Stimulated activated naive CD8-positive, alpha-beta T cell treated with anti-CD3 and anti-CD28 coated beads, Interleukin-15, amount 100 ng/mL, for 72 hours (primary cell): ENCODE measurements at regions not wholly inside any gene's neighbourhood (a gene's known extent, or its start where the extent isn't known, plus 50 kb on each side); places are given as distances from the start of the nearest gene placed in this dataset.
"Not testable (repeated sequence)": the region's sequence is repeated elsewhere in the genome, so short reads cannot be mapped to it uniquely, and the experiment has no call there.

ENCODE experiments used
- ATAC-seq: fragments of 150-1000 bp; cut with Tn5 transposase; 2 replicates; pipeline ENCODE4 v1.10.0; 2021; ENCODE audit warnings: mild to moderate bottlenecking, moderate library complexity
- DNase-seq, 2 donors: peaks; one replicate each; pipeline ENCODE4 v3.0.0; 2021 to 2022
- H3K27ac Mint-ChIP-seq, 2 donors: one replicate each; pipeline ENCODE4 v1.8.0; 2022; ENCODE audit warnings: mild to moderate bottlenecking in 2 of 2, mixed read lengths in 2 of 2, moderate library complexity in 2 of 2
- H3K27me3 Mint-ChIP-seq: one replicate; pipeline ENCODE4 v1.8.0; 2022; ENCODE audit warnings: mixed read lengths
- H3K4me1 Mint-ChIP-seq: one replicate; pipeline ENCODE4 v1.8.0; 2022; ENCODE audit warnings: mild to moderate bottlenecking, mixed read lengths
- H3K4me3 Mint-ChIP-seq, 2 donors: one replicate each; pipeline ENCODE4 v1.8.0; 2022; ENCODE audit warnings: mild to moderate bottlenecking in 2 of 2, mixed read lengths in 2 of 2, moderate library complexity in 1 of 2
- H3K9me3 Mint-ChIP-seq, 2 donors: one replicate each; pipeline ENCODE4 v1.8.0; 2022; ENCODE audit warnings: mixed read lengths in 2 of 2

DNA sequence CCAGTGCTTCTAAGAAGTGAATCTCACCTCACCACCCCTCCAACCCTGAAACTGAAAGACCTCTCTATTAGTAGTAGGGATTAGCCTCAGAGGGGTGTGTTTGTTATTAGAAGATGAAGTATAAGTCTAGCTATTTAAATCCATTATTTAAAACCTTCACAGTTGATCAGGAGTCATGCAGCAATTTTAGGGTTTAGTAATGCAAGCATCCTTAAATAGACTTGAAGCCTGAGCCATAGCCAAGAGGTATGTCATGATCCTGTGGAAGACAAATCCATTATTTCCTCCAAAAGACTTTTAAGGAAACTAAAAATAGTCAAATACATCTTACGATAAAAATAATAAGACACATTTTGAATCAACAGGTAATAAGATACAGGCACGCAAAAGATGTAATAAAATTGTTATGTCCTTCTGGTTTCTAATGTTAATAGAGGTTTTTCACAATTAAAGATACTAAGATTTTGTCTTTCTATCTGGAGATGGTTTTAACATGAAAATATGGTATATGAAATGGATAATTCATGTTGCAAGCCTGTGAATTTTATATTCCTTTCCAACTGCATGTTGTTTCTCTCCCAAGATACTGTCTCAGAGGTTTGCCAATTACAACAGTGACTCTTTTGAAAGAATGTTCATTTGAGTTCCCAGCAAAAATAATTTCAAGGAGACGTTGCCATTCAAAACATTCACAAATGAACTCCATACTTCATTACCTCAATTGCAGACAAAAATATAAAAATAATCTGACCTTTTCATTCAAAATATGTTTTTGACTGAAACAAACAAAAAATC lies 68.0 kb downstream of the LUZP4 start:
- Mint-ChIP-seq H3K9me3 (no peaks in the 10 kb centered on the region), H3K27ac (no peak overlapping the region), H3K27me3 (no peaks in the 10 kb centered on the region), H3K4me1 (no peaks in the 10 kb centered on the region), H3K4me3 (no peak overlapping the region)
- ATAC-seq (no peak), DNase-seq (no peak)

DNA sequence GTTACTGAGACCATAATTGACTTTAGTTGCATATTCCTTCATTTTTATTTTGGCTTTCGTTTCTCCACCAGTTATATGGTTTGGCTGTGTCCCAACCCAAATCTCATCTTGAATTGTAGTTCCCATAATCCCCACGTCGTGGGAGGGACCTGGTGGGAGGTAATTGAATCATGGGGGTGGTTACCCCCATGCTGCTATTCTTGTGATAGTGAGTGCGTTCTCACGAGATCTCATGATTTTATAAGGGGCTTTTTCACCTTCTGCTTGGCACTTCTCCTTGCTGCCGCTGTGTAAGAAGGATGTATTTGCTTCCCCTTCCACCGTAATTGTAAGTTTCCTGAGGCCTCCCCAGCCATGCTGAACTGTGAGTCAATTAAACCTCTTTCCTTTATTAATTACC lies 70.0 kb downstream of the LUZP4 start:
- not testable (repeated sequence) for H3K9me3 Mint-ChIP-seq, H3K27me3 Mint-ChIP-seq, H3K27ac Mint-ChIP-seq, ATAC-seq, DNase-seq, H3K4me1 Mint-ChIP-seq, H3K4me3 Mint-ChIP-seq

DNA sequence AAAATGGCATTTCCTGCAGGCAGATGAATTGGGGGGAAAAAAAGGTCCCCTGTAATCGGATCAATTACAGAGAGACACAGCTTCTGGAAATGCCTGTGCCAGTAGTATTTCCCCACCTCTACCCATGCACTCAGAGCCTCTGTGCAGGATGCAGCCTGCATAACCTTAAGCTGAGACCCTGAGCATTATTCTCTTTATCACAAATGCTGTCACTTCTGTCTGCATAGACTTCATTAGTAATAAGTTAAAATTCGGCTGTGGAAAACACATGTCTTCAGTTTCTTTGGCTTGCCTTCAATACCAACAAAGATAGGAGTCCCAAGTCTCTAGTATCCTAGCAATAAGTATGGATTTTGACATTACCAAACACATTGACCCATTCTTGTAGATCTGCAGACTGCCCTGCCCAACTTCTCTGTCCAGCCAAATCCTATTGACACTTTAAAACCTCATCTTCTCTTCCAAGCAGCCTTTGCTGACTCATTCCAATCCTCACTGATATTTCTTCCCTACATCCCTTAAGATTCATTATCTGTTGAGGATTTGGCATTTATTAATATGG lies 70.8 kb downstream of the LUZP4 start:
- H3K27ac Mint-ChIP-seq: no peak overlapping the region
- no peaks in the 10 kb centered on the region for H3K9me3 Mint-ChIP-seq
- ATAC-seq (no peak), DNase-seq (no peak)
- no peak overlapping the region for H3K4me3 Mint-ChIP-seq
- no peaks in the 10 kb centered on the region for H3K4me1 Mint-ChIP-seq
- peaks cover 9% of the 10 kb centered on the region for H3K27me3 Mint-ChIP-seq

DNA sequence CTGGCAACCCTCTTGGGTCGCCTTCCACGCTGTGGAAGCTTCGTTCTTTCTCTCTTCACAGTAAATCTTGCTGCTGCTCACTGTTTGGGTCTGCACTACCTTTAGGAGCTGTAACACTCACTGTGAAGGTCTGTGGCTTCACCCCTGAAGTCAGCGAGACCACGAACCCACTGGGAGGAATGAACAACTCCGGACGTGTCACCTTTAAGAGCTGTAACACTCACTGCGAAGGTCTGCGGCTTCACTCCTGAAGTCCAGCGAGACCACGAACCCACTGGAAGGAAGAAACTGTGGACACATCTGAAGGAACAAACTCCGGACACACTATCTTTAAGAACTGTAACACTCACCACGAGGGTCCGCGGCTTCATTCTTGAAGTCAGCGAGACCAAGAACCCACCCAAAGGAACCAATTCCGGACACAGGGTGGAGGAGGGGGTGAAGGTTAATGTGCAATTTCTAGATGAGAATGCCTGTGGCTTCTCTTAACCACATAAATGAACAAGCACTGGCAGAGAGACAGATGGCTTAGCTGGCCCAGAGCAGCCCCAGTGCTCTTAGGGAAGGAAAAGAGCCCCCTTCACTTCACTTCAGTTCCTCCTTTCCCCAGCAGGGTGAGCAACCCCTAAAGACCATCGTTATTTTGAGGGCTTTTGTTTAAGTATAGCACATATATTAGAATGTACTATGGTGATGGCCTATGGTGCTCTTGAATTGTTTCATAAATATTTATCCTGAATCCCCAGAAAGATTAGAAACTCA lies 73.0 kb downstream of the LUZP4 start:
- peaks cover 9% of the 10 kb centered on the region for H3K27me3 Mint-ChIP-seq
- ATAC-seq: peak; percentile 81
- H3K27ac Mint-ChIP-seq: no peak overlapping the region
- DNase-seq: peak; percentile 1 to 10
- H3K4me3 Mint-ChIP-seq: no peak overlapping the region
- H3K9me3 Mint-ChIP-seq: no peaks in the 10 kb centered on the region
- no peaks in the 10 kb centered on the region for H3K4me1 Mint-ChIP-seq

DNA sequence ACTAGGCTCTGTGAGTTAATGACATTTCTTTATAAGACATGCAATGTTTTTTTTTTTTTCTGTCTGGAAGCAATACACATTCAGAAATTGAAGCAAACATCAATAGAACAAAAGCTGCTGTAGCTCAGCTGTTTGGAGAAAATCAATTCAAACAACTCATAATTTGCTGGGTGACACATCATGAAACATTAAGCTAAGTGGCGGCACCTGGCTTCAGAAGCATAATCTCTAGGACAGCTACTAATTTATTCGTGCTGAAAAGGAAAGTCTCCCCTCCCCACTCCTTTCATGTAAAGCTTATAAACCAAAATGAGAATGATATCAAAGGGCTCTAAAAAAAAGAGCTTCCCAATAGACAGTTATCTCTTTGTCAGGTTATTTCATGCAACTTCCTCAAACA lies 73.9 kb downstream of the LUZP4 start:
- no peak overlapping the region for H3K4me3 Mint-ChIP-seq
- H3K27me3 Mint-ChIP-seq: peaks cover 9% of the 10 kb centered on the region
- DNase-seq (no peak), ATAC-seq (no peak)
- no peak overlapping the region for H3K27ac Mint-ChIP-seq
- H3K4me1 Mint-ChIP-seq: no peaks in the 10 kb centered on the region
- no peaks in the 10 kb centered on the region for H3K9me3 Mint-ChIP-seq

DNA sequence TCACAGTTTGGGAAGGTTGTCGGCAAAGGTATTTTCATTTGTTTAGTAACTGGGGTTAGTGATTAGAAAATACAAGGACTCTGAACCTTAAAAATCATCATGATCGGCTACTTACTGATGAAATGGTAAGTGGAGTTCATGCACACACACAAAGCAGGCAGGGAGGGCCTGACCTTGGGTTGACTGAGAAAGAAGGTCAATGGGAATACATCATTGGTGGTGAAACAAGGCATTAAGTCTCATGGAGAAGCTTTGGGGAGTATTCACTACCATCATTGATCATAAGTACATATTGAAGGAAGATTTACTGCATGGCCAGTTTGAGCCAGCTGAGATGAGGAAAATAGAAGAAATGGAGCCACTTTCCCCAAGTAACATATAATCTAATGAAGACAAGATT lies 74.4 kb downstream of the LUZP4 start:
- DNase-seq (no peak), ATAC-seq (no peak)
- H3K4me3 Mint-ChIP-seq: no peak overlapping the region
- H3K9me3 Mint-ChIP-seq: no peaks in the 10 kb centered on the region
- peak overlapping the region in 1 of 2 donors; percentile 74 for H3K27ac Mint-ChIP-seq
- H3K4me1 Mint-ChIP-seq: no peaks in the 10 kb centered on the region
- H3K27me3 Mint-ChIP-seq: peaks cover 9% of the 10 kb centered on the region

DNA sequence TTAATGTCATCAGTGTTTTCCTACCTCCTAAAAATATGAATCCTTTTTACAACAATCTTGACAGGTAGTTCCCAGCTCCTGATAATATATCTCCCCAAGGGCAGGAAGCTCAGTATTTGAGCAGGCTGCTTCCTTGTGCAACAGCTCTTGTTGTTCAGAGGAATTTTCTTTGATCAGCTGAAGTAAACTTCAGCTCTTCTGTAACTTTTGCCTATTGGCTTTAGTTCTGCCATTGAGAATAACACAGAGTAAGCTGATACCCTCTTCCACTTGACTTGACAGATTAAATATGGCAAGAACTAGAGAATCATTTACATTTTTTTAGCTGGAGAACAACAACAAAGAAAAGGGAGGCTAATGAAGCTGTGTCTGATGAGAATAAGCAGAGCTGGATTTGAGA lies 75.2 kb downstream of the LUZP4 start:
- ATAC-seq (no peak), DNase-seq (no peak)
- peaks cover 9% of the 10 kb centered on the region for H3K27me3 Mint-ChIP-seq
- no peaks in the 10 kb centered on the region for H3K9me3 Mint-ChIP-seq
- H3K27ac Mint-ChIP-seq: no peak overlapping the region
- no peaks in the 10 kb centered on the region for H3K4me1 Mint-ChIP-seq
- H3K4me3 Mint-ChIP-seq: no peak overlapping the region

DNA sequence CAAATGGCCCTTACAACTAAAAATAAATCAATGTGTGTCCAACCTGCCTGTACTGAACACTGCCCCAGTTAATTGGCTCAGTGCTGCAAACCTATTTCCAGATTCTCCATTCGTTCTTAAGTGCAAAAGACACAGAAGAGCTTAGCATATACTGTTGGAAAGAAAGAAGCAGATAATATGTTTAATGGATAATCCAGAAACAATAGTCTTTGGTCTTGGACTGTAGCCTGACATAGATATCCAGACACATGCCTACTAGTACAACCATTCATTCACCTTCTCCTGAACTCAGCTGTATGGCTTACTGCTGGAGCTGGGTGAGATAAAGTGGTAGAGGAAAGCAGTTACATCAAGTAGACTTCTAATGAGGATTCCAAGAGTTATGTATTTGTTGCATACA lies 77.0 kb downstream of the LUZP4 start:
- Mint-ChIP-seq H3K27me3 (peaks cover 9% of the 10 kb centered on the region), H3K4me1 (no peaks in the 10 kb centered on the region), H3K4me3 (no peak overlapping the region), H3K9me3 (no peaks in the 10 kb centered on the region), H3K27ac (no peak overlapping the region)
- ATAC-seq (no peak), DNase-seq (no peak)

DNA sequence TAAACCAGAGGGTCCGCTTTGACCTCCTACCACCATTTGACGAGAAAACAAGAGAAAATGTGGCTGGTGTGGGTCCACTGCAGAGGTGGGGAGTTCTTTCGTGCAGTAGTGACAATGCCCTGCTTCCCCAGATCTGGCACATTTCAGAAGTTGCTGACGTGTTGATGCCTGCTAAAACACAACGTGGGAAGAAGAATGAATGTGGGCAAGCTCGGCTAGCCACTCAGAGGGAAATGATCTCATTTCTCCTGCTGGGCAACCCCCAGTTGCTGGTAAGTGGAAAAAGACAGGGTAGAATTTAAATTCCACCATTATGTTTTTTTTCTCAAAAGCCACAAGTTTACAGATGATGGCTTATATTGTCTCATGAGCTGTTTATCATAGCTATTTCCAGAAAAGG lies 77.9 kb downstream of the LUZP4 start:
- H3K27me3 Mint-ChIP-seq: peaks cover 9% of the 10 kb centered on the region
- ATAC-seq (no peak), DNase-seq (no peak)
- no peaks in the 10 kb centered on the region for H3K9me3 Mint-ChIP-seq
- no peak overlapping the region for H3K27ac Mint-ChIP-seq
- H3K4me1 Mint-ChIP-seq: no peaks in the 10 kb centered on the region
- no peak overlapping the region for H3K4me3 Mint-ChIP-seq

DNA sequence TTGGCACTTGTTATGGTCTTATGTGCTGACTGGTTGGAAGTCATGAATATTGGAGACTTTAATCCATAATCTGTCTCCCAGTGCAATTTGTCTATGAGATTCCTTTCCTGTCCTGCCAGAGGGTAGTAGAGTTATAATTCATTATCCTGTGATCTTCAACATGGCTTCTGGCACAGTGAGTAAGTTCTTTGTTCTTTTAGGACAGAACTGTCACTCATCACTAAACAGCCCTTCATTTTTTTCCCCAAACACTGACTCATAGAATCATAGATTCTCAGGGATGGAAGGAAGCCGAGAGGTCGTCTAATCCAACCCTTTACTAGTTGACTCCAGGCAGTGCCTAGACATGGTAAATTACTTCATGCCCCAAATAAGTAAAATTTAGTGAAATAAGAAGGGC lies 78.4 kb downstream of the LUZP4 start:
- DNase-seq (no peak), ATAC-seq (no peak)
- Mint-ChIP-seq H3K27me3 (peaks cover 9% of the 10 kb centered on the region), H3K27ac (no peak overlapping the region), H3K4me3 (no peak overlapping the region), H3K4me1 (no peaks in the 10 kb centered on the region), H3K9me3 (no peaks in the 10 kb centered on the region)

DNA sequence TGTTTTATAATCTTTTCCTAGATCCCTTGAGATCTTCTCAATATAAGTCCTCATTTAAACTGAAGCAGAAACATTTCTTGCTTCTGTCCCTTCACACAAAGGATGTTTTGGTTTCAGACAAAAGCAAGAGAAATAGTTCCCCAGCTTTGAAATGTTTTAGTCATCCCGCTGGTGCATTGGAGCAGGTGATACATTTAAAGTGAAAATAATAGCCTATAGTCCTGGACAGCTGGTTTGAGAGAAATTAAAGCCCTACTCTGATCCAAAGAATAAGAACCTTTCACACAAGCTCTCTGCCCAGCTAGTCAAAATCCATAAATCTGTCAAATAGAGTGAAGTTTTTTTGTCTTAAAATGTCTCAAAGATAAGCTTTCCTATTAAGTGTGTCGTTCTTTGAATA lies 79.4 kb downstream of the LUZP4 start:
- DNase-seq (no peak), ATAC-seq (no peak)
- Mint-ChIP-seq H3K4me1 (no peaks in the 10 kb centered on the region), H3K27me3 (peaks cover 9% of the 10 kb centered on the region), H3K9me3 (no peaks in the 10 kb centered on the region), H3K4me3 (no peak overlapping the region), H3K27ac (no peak overlapping the region)

DNA sequence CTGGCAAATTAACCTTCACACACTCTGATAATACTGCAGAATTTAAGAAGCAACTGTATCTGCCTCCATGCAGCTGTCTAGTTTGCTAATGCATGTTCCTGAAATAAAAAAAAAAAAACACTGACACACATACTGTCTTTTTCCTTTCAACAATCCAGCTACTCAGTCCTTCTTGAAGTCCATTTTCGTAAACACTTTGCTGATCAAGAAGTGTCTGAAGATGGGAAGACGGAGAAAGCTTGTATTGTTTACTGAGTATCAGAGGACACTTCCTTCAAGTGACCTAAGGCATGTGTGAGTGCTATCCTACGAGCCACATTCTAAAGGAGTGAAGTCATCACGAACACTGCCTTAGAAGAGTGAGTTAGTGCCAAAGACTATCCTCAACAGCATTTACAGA lies 82.6 kb downstream of the LUZP4 start:
- no peaks in the 10 kb centered on the region for H3K9me3 Mint-ChIP-seq
- H3K4me1 Mint-ChIP-seq: no peaks in the 10 kb centered on the region
- H3K27me3 Mint-ChIP-seq: no peaks in the 10 kb centered on the region
- ATAC-seq: no peak
- H3K4me3 Mint-ChIP-seq: no peak overlapping the region
- peak overlapping the region in 1 of 2 donors; percentile 42 for H3K27ac Mint-ChIP-seq
- no peak for DNase-seq

DNA sequence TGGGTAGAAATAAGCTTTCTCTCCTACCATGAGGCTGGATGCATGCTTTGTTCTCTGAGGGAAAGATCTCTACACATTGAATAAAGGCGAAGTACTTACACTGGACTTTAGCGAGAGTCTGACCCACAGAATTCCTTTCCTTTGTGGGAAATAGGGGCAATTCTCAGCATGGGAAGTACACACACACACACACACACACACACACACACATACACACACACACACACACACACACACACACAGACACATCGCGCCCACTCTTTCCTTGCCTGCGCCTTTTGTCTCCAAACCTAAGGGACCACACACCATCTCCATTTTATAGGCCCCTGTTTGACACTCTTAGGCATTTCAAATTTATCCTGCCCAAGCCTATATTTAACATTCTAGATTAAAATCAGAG lies 83.8 kb downstream of the LUZP4 start:
- Mint-ChIP-seq H3K4me3 (no peak overlapping the region), H3K9me3 (no peaks in the 10 kb centered on the region), H3K27me3 (no peaks in the 10 kb centered on the region), H3K4me1 (no peaks in the 10 kb centered on the region), H3K27ac (no peak overlapping the region)
- ATAC-seq: no peak
- no peak for DNase-seq

DNA sequence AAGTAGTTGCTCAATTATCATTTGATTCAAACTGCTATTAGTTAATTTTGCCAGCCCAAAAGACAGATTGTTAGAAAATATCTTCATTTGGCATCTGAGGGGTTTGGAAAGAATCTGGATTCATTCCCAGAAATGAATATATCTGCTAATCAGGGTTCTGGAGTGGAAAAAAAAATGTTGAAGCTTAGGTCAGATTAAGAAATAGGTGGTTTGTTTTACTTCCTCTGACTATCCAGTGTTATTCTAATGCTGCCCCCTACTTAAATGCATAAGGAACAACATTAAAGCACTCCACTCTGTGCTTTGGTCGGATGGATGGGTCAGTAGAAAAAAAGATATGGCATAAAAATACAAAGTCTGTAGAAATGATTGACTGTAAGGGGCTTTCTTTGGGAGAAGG lies 89.0 kb downstream of the LUZP4 start:
- ATAC-seq (no peak), DNase-seq (no peak)
- no peak overlapping the region for H3K27ac Mint-ChIP-seq
- no peaks in the 10 kb centered on the region for H3K27me3 Mint-ChIP-seq
- no peak overlapping the region for H3K4me3 Mint-ChIP-seq
- no peaks in the 10 kb centered on the region for H3K9me3 Mint-ChIP-seq
- no peaks in the 10 kb centered on the region for H3K4me1 Mint-ChIP-seq

DNA sequence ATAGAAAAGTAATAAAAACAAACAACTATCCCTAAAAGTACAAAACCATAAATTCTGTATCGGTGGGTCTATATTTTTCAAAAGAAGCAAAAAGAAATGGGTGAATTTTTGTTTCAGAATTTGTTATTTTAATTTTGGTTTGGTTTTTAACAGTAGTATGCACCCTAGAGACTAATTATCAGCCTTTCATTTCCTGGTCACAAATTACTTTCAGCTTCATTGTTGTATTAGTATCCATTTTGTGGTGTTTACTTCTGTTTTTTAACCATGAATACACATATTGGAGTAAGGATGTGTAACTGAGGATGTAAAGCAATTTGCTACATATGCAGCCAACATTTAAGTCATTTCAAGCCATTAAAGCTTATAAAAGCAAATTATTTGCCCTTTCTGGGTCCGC lies 97.8 kb downstream of the LUZP4 start:
- H3K27ac Mint-ChIP-seq: no peak overlapping the region
- no peaks in the 10 kb centered on the region for H3K4me1 Mint-ChIP-seq
- H3K27me3 Mint-ChIP-seq: no peaks in the 10 kb centered on the region
- H3K9me3 Mint-ChIP-seq: no peaks in the 10 kb centered on the region
- no peak overlapping the region for H3K4me3 Mint-ChIP-seq
- ATAC-seq (no peak), DNase-seq (no peak)

DNA sequence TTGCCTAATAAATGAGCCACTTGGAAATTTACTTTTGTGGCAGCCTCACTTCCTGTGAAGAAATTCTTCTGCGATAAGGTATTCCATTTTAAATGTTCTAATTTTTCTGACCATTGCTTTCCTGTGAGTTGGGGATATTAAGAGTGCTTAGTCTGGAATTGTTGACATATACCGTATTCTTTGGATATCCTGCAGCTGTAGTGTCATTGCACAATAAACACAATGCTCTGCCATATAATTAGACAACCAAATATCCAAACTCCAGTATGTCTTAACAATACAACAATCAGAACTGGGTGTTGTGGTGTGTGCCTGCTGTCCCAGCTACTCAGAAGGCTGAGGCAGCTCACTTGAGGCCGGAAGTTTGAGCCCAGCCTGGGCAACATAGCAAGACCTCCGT lies 99.4 kb downstream of the LUZP4 start:
- ATAC-seq: no peak
- H3K27ac Mint-ChIP-seq: no peak overlapping the region
- no peak overlapping the region for H3K4me3 Mint-ChIP-seq
- no peaks in the 10 kb centered on the region for H3K9me3 Mint-ChIP-seq
- no peak for DNase-seq
- no peaks in the 10 kb centered on the region for H3K4me1 Mint-ChIP-seq
- H3K27me3 Mint-ChIP-seq: no peaks in the 10 kb centered on the region
